Hippocampal formation (tissue), 2 donors: ENCODE measurements at regions not wholly inside any gene's neighbourhood (a gene's known extent, or its start where the extent isn't known, plus 50 kb on each side); places are given as distances from the start of the nearest gene placed in this dataset.

Source experiments
- DNase-seq, 2 donors: peaks; one replicate each; lab custom pipeline; 2025; lab: John Stamatoyannopoulos, UW

GRCh38 chr5:117803533-117803932 is 1184.8 kb downstream of the DTWD2 start:
- no peak for DNase-seq

DNA sequence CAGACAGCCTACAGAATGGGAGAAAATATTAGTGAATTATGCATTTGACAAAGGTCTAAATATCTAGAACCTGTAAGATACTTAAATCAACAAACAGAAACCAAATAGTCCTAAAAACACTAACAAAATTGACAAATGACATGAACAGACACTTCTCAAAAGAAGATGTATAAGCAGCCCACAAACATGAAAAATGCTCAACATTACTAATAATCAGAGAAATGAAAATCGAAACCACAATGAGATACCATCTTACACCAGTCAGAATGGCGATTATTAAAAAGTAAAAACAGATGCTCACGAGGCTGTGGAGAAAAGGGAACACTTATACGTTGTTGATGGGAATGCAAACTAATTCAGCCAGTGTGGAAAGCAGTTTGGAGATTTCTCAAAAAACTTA is 1186.8 kb downstream of the DTWD2 start:
- DNase-seq = no peak

DNA sequence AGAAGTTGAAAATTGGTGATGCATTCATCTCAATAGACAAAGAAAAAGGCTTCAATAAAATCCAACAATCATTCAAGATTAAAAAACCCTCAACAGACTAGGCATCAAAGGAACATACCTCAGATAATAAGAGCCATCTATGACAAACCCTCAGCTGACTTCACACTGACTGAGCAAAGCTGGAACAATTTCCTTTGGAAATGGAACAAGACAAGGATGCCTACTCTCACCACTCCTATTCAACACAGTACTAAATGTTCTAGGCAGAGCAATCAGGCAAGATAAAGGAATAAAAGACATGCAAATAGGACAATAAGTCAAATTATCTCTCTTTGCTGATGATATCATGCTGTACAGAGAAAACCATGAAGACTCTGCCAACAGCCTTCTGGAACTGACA is 1188.1 kb downstream of the DTWD2 start:
- no peak for DNase-seq

- DNase-seq = no peak
These were observed 1193.5 kb downstream of the DTWD2 start for GRCh38 chr5:117794847-117795246.

- no peak for DNase-seq
These were observed 1194.4 kb downstream of the DTWD2 start for GRCh38 chr5:117793963-117794362.

GRCh38 chr5:117792476-117792875 is 1195.9 kb downstream of the DTWD2 start:
- no peak for DNase-seq

GRCh38 chr5:117788596-117788995 is 1199.8 kb downstream of the DTWD2 start:
- no peak for DNase-seq

DNA sequence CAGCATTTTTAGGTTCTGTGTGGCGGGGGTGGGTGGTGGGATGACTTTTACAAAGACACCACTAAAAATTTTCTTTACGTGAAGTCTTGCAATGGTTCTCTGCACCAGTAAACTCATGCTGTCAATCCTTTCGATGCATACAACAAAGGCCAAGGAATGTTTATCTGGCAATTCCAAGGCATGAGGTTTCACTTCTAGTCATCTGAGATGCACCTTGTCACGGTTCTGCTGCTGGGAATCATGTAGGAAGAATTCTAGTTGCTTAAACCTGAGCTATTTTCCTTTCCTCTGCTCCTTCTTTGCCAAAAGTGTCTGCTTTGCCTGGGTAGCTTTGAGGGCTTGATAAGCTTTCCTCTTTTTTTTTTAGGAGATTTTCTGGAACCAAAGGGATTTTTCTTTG is 1204.5 kb upstream of the SEMA6A start:
- DNase-seq = no peak

GRCh38 chr5:117776977-117777376 is 1202.4 kb upstream of the SEMA6A start:
- no peak for DNase-seq

GRCh38 chr5:117769877-117770276 is 1195.3 kb upstream of the SEMA6A start:
- no peak for DNase-seq

DNA sequence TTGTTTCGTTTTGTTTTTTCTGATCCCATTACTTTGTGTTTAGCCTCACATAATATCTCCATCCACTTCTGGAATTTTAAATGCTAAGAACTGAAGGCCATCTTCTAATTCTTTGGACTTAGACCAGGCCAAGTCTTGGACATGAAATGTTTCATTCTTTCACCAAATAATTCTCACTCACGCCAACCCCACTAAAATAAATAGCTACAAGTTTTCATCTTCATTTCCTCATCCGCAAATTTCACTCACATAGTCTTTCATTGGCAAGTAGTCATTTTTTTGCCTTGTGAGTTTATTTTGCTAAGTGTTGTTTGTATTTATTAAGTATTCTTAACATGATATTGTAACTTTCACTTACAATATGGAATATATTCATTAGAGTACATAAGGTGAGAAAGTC is 1188.6 kb upstream of the SEMA6A start:
- no peak for DNase-seq

- DNase-seq = no peak
These were observed 1186.6 kb upstream of the SEMA6A start for GRCh38 chr5:117761186-117761585.

- DNase-seq = no peak
These were observed 1185.4 kb upstream of the SEMA6A start for GRCh38 chr5:117759849-117760499.

DNA sequence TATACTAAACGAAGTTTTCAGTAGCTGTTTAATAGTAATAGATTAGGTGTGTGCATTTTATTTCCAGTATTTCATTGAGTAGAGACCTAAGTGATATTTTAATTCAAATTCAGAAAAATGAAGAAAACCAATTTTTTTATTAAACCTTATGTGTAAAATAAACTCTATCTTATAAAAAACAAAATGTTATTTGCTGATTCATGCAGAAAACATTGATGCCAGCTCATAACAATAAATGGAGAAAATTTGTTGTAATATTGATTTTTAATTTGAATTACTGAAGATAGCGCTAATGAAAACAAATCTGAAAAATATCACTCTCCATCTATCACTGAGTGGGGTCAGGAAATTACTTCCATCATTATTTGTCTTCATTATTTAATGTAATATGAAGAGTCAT is 1177.8 kb upstream of the SEMA6A start:
- no peak for DNase-seq

- no peak for DNase-seq
These were observed 1173.7 kb upstream of the SEMA6A start for GRCh38 chr5:117748336-117748735.

GRCh38 chr5:117743337-117743736 is 1168.7 kb upstream of the SEMA6A start:
- no peak for DNase-seq

DNA sequence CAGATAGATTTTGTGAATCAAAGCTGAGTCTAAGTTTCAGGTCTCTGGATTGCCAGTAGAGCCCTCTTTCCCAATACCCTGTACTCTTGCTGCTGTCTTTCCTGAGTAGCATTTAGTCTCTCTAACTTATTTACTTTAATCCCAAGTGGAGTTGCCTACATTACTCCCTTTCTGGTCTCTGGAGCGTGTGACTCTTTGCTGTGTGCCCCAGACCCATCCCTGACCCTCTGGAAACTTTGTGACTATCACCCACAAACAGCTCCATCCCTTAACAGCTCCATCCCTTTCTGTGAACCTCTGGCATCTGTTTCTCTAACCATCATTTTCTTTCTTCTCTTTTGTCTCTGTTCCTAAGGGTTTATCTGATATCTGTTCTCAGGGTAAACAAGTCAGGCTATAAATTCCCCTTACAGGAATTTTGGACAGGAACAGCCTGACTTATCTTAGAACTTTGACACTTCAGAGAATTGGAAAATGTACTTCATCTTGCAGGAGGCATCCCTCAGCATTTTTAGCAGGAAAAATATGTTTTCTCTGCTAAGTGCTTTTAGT is 1167.1 kb upstream of the SEMA6A start:
- no peak for DNase-seq

DNA sequence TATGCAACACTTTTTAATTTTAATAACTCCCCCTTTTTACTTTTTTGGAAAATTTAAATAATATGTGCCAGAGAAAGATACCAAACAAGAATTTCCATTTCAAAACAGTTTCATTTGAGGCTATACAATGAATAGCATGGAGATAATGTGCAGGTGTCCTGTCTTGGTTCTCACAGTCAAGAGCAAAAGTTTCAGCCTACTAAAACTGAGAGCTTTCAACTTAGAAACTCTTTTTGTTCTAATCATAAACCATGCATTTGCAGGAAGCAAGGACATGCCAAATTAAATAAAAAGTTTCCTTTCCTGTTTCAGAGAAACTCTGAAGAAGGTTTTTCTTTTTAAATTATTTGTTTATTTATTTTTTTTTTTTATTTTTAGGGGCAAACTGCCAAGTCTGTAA is 1165.6 kb upstream of the SEMA6A start:
- no peak for DNase-seq

- DNase-seq = no peak
These were observed 1163.9 kb upstream of the SEMA6A start for GRCh38 chr5:117738571-117738970.

DNA sequence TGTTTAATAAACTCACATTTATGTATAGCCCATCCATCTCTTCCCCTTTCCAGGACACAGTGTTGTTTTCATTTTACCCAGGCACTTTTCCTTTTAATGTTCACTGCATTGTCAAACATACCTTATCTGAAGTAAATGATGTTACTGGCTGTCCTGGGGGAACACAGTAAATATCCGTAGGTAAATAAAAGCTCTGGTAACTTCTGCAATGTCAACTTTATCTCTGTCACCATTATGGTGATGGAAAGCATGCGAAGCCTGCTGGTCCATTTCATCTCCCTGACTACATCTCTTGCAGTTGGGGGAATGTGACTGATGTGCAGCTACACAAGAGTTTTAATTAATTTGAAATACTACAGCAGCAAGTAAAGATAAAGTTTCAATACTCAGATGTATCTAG is 1162.1 kb upstream of the SEMA6A start:
- no peak for DNase-seq

- DNase-seq = no peak
These were observed 1159.4 kb upstream of the SEMA6A start for GRCh38 chr5:117734056-117734455.

GRCh38 chr5:117733051-117733450 is 1158.4 kb upstream of the SEMA6A start:
- DNase-seq = no peak

- no peak for DNase-seq
These were observed 1157.6 kb upstream of the SEMA6A start for GRCh38 chr5:117732264-117732663.

DNA sequence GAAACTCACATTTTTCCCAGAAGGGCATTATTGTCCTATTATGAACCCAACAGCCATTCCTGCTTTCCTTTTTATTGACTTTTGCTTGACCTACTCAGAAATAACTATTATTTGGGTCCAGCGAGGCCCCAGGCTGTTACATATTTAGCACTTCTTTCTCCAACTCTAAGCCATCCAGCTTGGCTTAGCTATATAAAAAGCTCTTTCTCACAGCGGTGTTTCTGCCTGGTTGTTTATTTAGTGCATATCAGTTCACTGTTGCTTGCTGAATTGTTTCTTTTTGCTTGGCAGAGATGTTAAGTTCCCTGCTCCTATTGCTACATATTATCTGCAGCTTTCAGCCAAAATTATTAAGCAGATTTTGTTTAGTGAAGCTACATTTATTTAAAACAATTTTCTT is 1156.8 kb upstream of the SEMA6A start:
- no peak for DNase-seq
